Peyer's patch (tissue), 4 donors: ENCODE measurements at regions not wholly inside any gene's neighbourhood (a gene's known extent, or its start where the extent isn't known, plus 50 kb on each side); places are given as distances from the start of the nearest gene placed in this dataset.

Experiments
- DNase-seq, 3 donors: peaks; one replicate each; pipeline ENCODE4 v3.0.0-alpha.2; 2017 to 2019
- H3K27ac ChIP-seq, 4 donors: fragments of 200-600 bp; sonication (generic); one replicate each; pipeline ENCODE4 v1.5.1; 2016 to 2019
- H3K27me3 ChIP-seq, 2 donors: fragments of 200-600 bp; sonication (generic); one replicate each; pipeline ENCODE4 v1.5.1; 2019
- H3K36me3 ChIP-seq, 3 donors: fragments of 200-600 bp; sonication (generic); one replicate each; pipeline ENCODE4 v1.5.1; 2016 to 2019
- H3K4me1 ChIP-seq, 4 donors: fragments of 200-600 bp; sonication (generic); one replicate each; pipeline ENCODE4 v1.5.1; 2016 to 2019
- H3K4me3 ChIP-seq, 4 donors: fragments of 200-600 bp; sonication (generic); 1 replicate in 3 of 4; 2 replicates in 1 of 4; pipeline ENCODE4 v1.5.1; 2016 to 2019; ENCODE audit warnings: mild to moderate bottlenecking in 1 of 4
- H3K9me3 ChIP-seq, 4 donors: fragments of 200-600 bp; sonication (generic); one replicate each; pipeline ENCODE4 v1.5.1; 2016 to 2019; ENCODE audit warnings: mild to moderate bottlenecking in 1 of 4
- POLR2A ChIP-seq, 2 donors: fragments of 450-650 bp; IDR thresholded peaks; one replicate each; pipeline ENCODE4 v1.5.1; 2017; ENCODE audit warnings: antibody characterized with exemption in 2 of 2, mild to moderate bottlenecking in 2 of 2, moderate library complexity in 2 of 2
- TF ChIP-seq, protein P1 (sequence below), 6 experiments: fragments of 450-650 bp in 4 of 6; fragments of 200-600 bp in 2 of 6; sonication (generic) in 1 of 6; IDR thresholded peaks; one replicate each; pipeline ENCODE4 v1.5.1; 2017 to 2019; ENCODE audit warnings: antibody characterized with exemption in 6 of 6, mild to moderate bottlenecking in 3 of 6, moderate library complexity in 1 of 6

DNA sequence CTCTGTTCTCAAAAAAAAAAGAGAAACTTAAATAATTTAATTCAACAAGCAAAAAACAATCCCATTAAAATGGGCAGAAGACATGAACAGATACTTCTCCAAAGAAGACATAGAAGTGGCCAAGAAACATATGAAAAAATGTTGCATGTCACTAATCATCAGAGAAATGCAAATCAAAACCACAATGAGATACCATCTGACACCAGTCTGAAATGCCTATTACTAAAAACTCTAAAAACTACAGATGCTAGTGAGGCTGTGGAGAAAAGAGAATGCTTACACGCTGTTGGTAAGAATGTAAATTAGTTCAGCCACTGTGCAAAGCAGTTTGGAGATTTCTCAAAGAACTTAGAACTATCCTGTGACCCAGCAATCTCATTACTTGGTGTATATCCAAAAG lies 382.9 kb downstream of the OTOL1 start:
- TF ChIP-seq, protein P1, sequence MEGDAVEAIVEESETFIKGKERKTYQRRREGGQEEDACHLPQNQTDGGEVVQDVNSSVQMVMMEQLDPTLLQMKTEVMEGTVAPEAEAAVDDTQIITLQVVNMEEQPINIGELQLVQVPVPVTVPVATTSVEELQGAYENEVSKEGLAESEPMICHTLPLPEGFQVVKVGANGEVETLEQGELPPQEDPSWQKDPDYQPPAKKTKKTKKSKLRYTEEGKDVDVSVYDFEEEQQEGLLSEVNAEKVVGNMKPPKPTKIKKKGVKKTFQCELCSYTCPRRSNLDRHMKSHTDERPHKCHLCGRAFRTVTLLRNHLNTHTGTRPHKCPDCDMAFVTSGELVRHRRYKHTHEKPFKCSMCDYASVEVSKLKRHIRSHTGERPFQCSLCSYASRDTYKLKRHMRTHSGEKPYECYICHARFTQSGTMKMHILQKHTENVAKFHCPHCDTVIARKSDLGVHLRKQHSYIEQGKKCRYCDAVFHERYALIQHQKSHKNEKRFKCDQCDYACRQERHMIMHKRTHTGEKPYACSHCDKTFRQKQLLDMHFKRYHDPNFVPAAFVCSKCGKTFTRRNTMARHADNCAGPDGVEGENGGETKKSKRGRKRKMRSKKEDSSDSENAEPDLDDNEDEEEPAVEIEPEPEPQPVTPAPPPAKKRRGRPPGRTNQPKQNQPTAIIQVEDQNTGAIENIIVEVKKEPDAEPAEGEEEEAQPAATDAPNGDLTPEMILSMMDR (IDR thresholded peaks at IDR 0.05), result no peak
- TF ChIP-seq POLR2A (IDR thresholded peaks at IDR 0.05), result no peak
- H3K27me3 ChIP-seq, result no peaks in the 10 kb centered on the region
- no peaks in the 10 kb centered on the region for H3K4me1 ChIP-seq
- no peaks in the 10 kb centered on the region for H3K9me3 ChIP-seq
- no peak overlapping the region for H3K27ac ChIP-seq
- H3K4me3 ChIP-seq, result no peak overlapping the region
- H3K36me3 ChIP-seq, result no peaks in the 10 kb centered on the region
- no peak for DNase-seq

DNA sequence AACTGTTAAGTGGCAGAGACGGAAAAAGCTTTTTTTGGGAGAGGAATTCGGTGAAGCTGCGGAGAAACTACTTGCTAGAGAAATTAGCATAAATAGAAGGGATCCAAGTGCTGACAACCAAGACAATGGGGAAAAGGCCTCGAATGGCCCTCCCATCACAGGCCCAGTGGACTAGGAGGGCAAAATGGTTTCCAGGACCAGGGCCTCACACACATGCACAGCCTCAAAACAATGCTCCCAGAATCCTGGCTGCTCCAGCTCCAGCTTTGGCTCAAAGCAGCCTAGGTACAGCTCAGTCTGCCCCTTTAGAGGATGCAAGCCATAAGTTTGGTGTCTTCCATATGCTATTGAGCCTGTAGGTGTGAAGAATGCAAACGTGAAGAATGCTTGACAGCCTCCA lies 388.2 kb downstream of the OTOL1 start:
- Histone ChIP-seq H3K27me3 (no peaks in the 10 kb centered on the region), H3K4me1 (no peaks in the 10 kb centered on the region), H3K4me3 (no peak overlapping the region), H3K36me3 (no peaks in the 10 kb centered on the region), H3K9me3 (no peaks in the 10 kb centered on the region), H3K27ac (no peak overlapping the region)
- no peak for DNase-seq
- no peak for TF ChIP-seq POLR2A (IDR thresholded peaks at IDR 0.05)
- TF ChIP-seq, protein P1 (IDR thresholded peaks at IDR 0.05), result no peak

DNA sequence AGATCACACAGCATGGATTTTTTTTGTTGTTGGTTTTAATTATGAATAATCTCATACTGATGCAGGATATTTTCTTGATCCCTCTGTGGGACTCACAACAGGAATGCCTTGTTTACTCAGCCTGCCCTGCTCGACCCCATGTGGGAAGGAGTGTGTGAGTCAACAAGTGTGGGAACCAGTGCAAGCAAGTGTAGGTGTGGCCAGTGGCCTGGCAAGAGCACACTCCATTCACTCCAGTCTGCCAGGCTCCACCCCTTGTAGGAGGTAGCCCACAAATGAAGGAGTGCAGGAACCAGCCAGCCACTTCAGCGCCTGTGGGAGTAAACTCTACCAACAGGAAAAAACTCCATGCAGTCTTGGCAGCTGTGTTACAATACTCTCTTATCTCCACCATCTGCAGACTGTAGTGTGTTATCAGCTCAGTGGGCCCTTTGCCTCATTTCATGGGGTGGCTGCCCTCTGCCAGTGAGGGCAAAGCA lies 393.6 kb downstream of the OTOL1 start:
- no peak for TF ChIP-seq POLR2A (IDR thresholded peaks at IDR 0.05)
- no peak for DNase-seq
- no peaks in the 10 kb centered on the region for H3K9me3 ChIP-seq
- H3K4me1 ChIP-seq, result no peaks in the 10 kb centered on the region
- H3K27me3 ChIP-seq, result no peaks in the 10 kb centered on the region
- no peaks in the 10 kb centered on the region for H3K36me3 ChIP-seq
- no peak overlapping the region for H3K27ac ChIP-seq
- no peak overlapping the region for H3K4me3 ChIP-seq

DNA sequence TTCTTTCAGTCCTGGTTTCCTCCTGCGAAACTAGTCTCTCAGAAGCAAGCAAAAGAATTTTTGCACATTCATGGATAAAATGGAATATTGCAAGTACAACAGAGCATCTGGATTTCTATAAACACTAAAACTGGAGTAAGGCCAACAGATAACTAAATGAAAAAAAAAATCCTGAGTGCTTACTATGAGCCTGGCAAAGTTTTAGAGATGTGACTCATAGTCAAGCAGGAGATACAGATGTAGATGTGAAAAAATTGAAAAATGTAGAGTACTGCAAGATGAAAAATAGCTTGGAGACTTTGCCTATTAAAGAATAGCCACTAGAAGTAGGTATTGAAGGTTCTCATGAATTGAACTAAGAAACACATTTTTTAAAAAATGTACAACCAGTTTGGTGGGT lies 397.4 kb downstream of the OTOL1 start:
- DNase-seq, result no peak
- H3K27me3 ChIP-seq, result no peaks in the 10 kb centered on the region
- TF ChIP-seq, protein P1 (IDR thresholded peaks at IDR 0.05), result no peak
- no peak for TF ChIP-seq POLR2A (IDR thresholded peaks at IDR 0.05)
- no peaks in the 10 kb centered on the region for H3K9me3 ChIP-seq
- H3K4me1 ChIP-seq, result no peaks in the 10 kb centered on the region
- no peaks in the 10 kb centered on the region for H3K36me3 ChIP-seq
- H3K27ac ChIP-seq, result no peak overlapping the region
- no peak overlapping the region for H3K4me3 ChIP-seq

DNA sequence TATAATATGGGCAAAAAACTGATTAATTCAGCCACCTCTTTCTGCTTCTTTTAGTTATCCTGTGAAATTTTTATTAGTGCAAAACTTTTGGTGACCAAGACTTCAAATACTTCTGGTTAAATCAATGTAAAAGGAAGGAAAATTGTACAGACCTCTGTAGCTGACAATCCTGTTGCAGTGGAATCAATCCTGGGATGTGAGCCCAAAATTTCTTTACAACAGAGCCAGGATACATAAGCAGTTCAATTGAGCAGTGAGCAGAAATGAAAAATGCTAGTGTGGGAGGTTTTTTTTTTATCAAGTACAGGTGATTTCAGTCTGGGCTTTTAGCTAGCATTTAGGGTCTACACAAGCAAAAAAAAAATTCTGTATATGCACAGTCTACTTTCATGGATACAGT lies 398.0 kb downstream of the OTOL1 start:
- Histone ChIP-seq H3K27me3 (no peaks in the 10 kb centered on the region), H3K27ac (no peak overlapping the region), H3K9me3 (no peaks in the 10 kb centered on the region), H3K4me1 (no peaks in the 10 kb centered on the region), H3K4me3 (no peak overlapping the region), H3K36me3 (no peaks in the 10 kb centered on the region)
- DNase-seq, result no peak
- TF ChIP-seq, protein P1 (IDR thresholded peaks at IDR 0.05), result no peak

DNA sequence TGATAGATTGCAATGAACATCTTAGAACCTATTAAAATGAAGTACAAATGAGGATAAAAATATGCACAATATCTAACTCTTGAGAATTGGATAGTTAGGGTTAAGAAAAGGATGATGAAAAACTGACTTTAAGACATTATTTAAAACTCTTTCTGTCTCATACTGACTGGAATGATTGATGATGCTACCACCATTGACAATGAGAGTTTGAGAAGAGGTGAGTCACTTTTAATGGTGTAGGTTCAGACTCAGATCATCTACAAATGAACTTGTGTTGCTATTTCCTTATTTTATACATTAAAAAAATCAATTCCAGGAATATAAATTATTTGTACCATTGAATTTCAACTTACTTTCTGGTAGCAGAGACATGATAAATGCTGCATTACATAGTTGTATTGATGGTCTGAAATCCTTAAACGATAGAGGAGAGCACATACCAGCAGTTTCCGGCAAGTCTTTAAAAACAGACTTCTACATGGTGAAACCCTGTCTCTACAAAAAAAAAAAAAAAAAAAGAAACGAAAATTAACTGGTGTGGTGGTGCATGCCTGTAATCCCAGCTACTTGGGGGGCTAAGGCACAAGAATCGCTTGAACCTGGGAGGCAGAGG lies 409.0 kb downstream of the OTOL1 start:
- no peaks in the 10 kb centered on the region for H3K27me3 ChIP-seq
- no peaks in the 10 kb centered on the region for H3K36me3 ChIP-seq
- DNase-seq, result no peak

More for the DNA sequence above, 409.0 kb downstream of the OTOL1 start:
- H3K27ac ChIP-seq, result no peak overlapping the region
- no peak for TF ChIP-seq POLR2A (IDR thresholded peaks at IDR 0.05)
- TF ChIP-seq, protein P1 (IDR thresholded peaks at IDR 0.05), result no peak
- no peaks in the 10 kb centered on the region for H3K4me1 ChIP-seq
- no peak overlapping the region for H3K4me3 ChIP-seq
- H3K9me3 ChIP-seq, result no peaks in the 10 kb centered on the region
